ENCODE measurements at regions not wholly inside any gene's neighbourhood (a gene's known extent, or its start where the extent isn't known, plus 50 kb on each side); places are given as distances from the start of the nearest gene placed in this dataset.
A peak's percentile ranks its signal among the peaks of the same experiment; 100 is the strongest.
"Not testable (repeated sequence)": the region's sequence is repeated elsewhere in the genome, so short reads cannot be mapped to it uniquely, and the experiment has no call there.

DNA sequence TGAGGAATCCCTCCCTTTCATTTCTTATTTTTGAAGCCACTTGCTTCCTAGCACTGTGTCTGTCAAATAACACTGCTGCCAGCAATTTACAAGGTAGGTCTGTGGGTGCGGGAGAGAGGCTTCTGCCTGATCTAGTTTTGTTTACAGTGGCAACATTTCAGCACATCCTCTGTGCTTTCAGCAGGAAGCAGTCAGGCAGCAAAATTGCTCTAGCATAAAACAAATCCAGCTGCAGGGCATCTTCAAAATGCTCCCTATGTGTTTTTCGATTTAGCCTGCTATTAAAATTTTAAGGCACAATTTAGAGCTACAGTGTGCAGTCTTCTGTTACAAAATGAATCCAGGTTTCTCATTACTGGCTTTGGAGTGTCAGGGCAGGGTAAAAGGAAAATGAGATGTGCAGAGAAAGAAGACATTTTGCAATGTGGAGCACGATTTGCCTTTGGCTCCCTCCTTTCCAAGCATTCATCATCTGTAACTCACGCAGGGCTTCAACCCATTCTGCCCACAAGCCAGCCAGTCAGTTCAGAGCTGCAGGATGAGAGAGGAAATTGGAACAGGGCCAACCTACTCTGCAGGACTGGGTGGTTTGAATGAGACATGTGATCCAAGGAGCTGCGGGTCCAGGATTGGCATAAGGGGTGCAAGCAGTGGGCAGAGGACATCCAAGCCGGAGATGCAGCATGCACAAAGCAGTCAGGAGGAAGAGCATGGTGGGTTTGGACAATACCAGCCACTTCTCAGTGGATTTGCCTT lies 143.4 kb upstream of the APC start:
- DNase-seq (ENCODE audit: low read depth): peak; percentile 5
- TF ChIP-seq, protein P1, sequence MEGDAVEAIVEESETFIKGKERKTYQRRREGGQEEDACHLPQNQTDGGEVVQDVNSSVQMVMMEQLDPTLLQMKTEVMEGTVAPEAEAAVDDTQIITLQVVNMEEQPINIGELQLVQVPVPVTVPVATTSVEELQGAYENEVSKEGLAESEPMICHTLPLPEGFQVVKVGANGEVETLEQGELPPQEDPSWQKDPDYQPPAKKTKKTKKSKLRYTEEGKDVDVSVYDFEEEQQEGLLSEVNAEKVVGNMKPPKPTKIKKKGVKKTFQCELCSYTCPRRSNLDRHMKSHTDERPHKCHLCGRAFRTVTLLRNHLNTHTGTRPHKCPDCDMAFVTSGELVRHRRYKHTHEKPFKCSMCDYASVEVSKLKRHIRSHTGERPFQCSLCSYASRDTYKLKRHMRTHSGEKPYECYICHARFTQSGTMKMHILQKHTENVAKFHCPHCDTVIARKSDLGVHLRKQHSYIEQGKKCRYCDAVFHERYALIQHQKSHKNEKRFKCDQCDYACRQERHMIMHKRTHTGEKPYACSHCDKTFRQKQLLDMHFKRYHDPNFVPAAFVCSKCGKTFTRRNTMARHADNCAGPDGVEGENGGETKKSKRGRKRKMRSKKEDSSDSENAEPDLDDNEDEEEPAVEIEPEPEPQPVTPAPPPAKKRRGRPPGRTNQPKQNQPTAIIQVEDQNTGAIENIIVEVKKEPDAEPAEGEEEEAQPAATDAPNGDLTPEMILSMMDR (conservative IDR thresholded peaks at IDR 0.05; ENCODE audit: low read depth, low read length): no peak
- no peak overlapping the region for H3K4me3 ChIP-seq (ENCODE audit: low read depth, low read length)

DNA sequence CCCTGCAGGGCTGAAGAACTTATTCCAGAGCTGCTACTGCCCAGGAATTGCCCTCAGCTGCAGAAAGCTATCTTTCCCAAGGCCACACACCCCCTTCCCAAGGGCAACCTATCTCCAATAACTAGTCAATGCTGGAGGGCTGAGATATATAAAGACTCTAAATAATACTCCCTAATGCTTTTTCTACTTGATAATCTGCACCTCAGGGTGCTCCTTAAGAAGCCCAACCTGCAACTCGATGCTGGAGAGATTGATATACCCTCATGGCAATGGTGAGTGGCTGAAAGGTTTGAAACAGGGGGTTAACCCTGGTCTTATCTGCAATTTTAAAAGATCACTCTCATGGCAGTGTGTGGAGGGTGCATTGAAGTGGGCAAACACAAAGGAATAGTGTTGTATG lies 142.7 kb upstream of the APC start:
- no peak for DNase-seq (ENCODE audit: low read depth)
- TF ChIP-seq, protein P1 (conservative IDR thresholded peaks at IDR 0.05; ENCODE audit: low read depth, low read length): no peak

DNA sequence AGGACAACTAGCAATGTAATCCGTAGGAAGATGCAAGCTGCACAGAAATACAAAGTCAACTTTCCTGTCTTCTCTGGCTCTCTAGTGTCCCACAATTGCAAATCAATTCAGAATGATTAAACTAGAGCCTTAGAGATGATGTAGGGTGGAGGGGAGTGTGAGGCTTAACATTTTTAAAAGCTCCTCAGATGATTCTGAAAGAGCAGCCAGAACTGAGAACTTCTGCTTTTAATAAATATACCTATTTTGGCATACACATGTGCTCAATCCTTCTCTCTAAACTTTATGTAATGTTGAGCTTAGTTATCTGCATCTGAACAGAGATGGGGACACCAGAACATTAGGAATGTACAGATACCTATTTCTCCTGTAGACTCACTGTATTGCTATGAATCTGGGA lies 139.9 kb upstream of the APC start:
- TF ChIP-seq, protein P1 (conservative IDR thresholded peaks at IDR 0.05; ENCODE audit: low read depth, low read length): no peak

More for the DNA sequence above, 142.7 kb upstream of the APC start:
- no peak overlapping the region for H3K4me3 ChIP-seq (ENCODE audit: low read depth, low read length)

DNA sequence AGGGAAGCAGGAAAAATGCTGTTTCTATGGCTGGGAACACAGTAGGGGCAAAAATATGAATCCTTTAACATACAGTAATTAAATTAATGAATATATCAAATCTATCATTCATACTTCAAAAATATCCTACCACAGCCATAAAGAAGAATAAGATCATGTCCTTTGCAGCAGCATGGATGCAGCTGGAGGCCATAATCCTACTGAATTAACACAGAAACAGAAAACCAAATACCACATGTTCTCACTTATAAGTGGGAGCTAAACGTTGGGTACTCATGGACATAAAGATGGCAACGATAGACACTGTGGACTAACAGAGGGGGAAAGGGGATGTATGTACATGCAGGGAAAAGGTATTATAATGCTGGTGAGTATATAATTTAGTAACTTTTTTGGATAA lies 137.2 kb upstream of the APC start:
- DNase-seq (ENCODE audit: low read depth): not testable (repeated sequence)

More for the DNA sequence above, 139.9 kb upstream of the APC start:
- H3K4me3 ChIP-seq (ENCODE audit: low read depth, low read length): no peak overlapping the region
- DNase-seq (ENCODE audit: low read depth): no peak

DNA sequence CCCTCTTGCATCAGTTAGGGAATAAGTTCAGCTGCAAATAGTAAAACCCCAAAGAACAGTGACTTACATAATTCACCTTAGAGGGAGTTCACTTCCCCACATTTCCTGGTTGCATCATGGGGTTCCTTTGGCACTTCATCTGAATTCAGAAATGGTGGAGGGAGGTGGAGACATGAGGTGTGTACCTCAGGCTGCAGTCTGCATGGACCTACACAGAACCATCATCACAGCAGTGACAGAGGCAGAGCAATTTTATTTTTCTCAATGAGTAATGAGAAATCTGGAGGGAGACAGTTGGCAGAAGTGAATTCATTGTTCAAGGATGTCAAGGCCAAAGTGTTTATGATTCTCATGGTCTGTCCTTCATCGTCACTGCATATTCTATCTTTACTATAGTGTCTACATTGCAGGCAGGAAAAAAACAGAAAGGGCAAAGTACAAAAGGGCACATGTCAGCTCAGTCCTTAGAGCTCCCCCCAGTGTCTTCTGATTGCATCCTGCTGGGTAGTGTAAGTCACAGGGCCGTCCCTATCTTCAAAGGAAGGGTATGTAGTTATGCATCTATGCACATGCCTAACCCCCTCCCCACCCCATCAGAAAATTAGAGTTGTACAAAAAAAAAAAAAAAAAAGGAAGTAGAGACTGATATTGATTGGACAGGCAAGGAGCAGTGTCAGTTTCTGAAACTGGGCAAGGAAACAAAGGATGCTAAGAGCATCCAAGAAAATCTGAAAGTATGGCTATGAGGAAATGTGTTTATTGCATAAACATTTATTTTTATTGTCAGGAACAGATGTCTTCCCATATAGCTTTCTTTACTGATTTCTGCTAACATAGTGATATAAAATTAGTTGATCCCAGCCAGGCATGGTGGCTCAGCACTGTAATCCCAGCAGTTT lies 132.7 kb upstream of the APC start:
- DNase-seq (ENCODE audit: low read depth): peak; percentile 4
- H3K4me3 ChIP-seq (ENCODE audit: low read depth, low read length): no peak overlapping the region
- TF ChIP-seq, protein P1 (conservative IDR thresholded peaks at IDR 0.05; ENCODE audit: low read depth, low read length): no peak

More for the DNA sequence above, 137.2 kb upstream of the APC start:
- not testable (repeated sequence) for H3K4me3 ChIP-seq (ENCODE audit: low read depth, low read length)

DNA sequence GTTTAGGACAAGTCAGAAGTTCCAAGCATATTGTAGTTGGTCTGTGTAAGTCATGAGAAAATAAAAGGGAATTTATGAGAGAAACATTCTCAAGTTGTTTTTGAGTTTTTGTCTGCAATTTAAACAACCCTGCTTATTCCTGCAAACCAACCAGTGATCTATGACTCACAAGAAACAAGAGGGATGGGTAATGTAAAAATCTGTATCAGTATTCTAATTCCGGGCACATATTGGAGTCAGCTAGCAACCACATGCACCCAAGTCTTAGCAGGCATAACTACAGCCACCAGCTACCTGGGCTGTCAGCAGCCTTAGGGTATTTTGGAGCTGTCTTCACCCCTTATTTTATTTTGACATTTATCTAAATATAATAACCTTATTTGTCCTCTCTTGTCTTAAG lies 128.7 kb upstream of the APC start:
- no peak for DNase-seq (ENCODE audit: low read depth)
- TF ChIP-seq, protein P1 (conservative IDR thresholded peaks at IDR 0.05; ENCODE audit: low read depth, low read length): no peak
- no peak overlapping the region for H3K4me3 ChIP-seq (ENCODE audit: low read depth, low read length)

DNA sequence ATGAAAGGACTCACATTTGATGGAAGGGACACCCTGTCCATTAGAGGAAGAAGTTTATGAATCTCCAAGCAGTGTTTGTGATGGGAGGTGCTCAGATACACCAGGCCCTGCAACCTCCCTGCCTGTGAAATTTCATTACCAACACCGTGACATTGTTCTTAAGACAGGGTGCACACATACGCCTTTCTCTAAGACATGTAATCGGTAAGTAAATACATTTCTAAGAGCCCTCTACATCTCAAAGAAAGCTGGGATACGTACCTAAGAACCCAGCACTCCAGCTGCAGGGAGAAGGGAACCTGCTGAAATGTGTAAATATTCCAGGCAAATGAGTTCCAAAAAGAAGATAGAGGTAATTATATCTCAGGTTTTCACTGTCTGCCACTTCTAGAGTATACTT lies 125.0 kb upstream of the APC start:
- TF ChIP-seq, protein P1 (conservative IDR thresholded peaks at IDR 0.05; ENCODE audit: low read depth, low read length): no peak
- no peak overlapping the region for H3K4me3 ChIP-seq (ENCODE audit: low read depth, low read length)

More for the DNA sequence above, 125.0 kb upstream of the APC start:
- no peak for DNase-seq (ENCODE audit: low read depth)

Data from choroid plexus epithelial cell (primary cell).